ENCODE measurements at regions not wholly inside any gene's neighbourhood (a gene's known extent, or its start where the extent isn't known, plus 50 kb on each side); places are given as distances from the start of the nearest gene placed in this dataset.
A peak's percentile ranks its signal among the peaks of the same experiment; 100 is the strongest.
"Not testable (repeated sequence)": the region's sequence is repeated elsewhere in the genome, so short reads cannot be mapped to it uniquely, and the experiment has no call there.

- no peak for DNase-seq
Measured at GRCh38 chr2:121063471-121063870, 221.5 kb downstream of the TFCP2L1 start.

- DNase-seq: no peak
Measured at GRCh38 chr2:121064186-121064585, 220.8 kb downstream of the TFCP2L1 start.

GRCh38 chr2:121065239-121065638 lies 219.8 kb downstream of the TFCP2L1 start:
- DNase-seq: no peak

- no peak for DNase-seq
Measured at GRCh38 chr2:121066526-121066925, 218.5 kb downstream of the TFCP2L1 start.

- DNase-seq: no peak
Measured at GRCh38 chr2:121068851-121069250, 216.2 kb downstream of the TFCP2L1 start.

- no peak for DNase-seq
Measured at GRCh38 chr2:121069434-121069969, 215.5 kb downstream of the TFCP2L1 start.

- DNase-seq: not testable (repeated sequence)
Measured at GRCh38 chr2:121070061-121070460, 214.9 kb downstream of the TFCP2L1 start.

GRCh38 chr2:121071034-121071504 lies 213.9 kb downstream of the TFCP2L1 start:
- DNase-seq: peak in 1 of 2 donors; percentile 11

GRCh38 chr2:121072784-121073183 lies 212.2 kb downstream of the TFCP2L1 start:
- no peak for DNase-seq

GRCh38 chr2:121073320-121074210 lies 211.4 kb downstream of the TFCP2L1 start:
- no peak for DNase-seq

GRCh38 chr2:121074293-121074932 lies 210.6 kb downstream of the TFCP2L1 start:
- DNase-seq: no peak

GRCh38 chr2:121075006-121075551 lies 209.9 kb downstream of the TFCP2L1 start:
- DNase-seq: no peak

GRCh38 chr2:121075641-121076497 lies 209.1 kb downstream of the TFCP2L1 start:
- no peak for DNase-seq

GRCh38 chr2:121076498-121076820 lies 208.5 kb downstream of the TFCP2L1 start:
- DNase-seq: no peak

- DNase-seq: peak; percentile 35 to 55
Measured at GRCh38 chr2:121076885-121077549, 208.0 kb downstream of the TFCP2L1 start.

- no peak for DNase-seq
Measured at GRCh38 chr2:121078899-121079298, 206.1 kb downstream of the TFCP2L1 start.

GRCh38 chr2:121080013-121080772 lies 204.8 kb downstream of the TFCP2L1 start:
- DNase-seq: peak in 1 of 2 donors; percentile 16

- no peak for DNase-seq
Measured at GRCh38 chr2:121081701-121082100, 203.3 kb downstream of the TFCP2L1 start.

GRCh38 chr2:121082191-121082590 lies 202.8 kb downstream of the TFCP2L1 start:
- DNase-seq: no peak

GRCh38 chr2:121084130-121084680 lies 200.8 kb downstream of the TFCP2L1 start:
- DNase-seq: no peak

GRCh38 chr2:121085801-121086200 lies 199.2 kb downstream of the TFCP2L1 start:
- DNase-seq: no peak
